DND-41 (cell line): ENCODE measurements at regions not wholly inside any gene's neighbourhood (a gene's known extent, or its start where the extent isn't known, plus 50 kb on each side); places are given as distances from the start of the nearest gene placed in this dataset.
"Not testable (repeated sequence)": the region's sequence is repeated elsewhere in the genome, so short reads cannot be mapped to it uniquely, and the experiment has no call there.

Experiments
- ATAC-seq: fragments of 200-7000 bp; cut with Tn5 transposase; 3 replicates; pipeline ENCODE4 v1.9.1; 2021; ENCODE audit warnings: low read depth; ENCODE audit not compliant: insufficient read depth
- DNase-seq: peaks from one replicate; pipeline ENCODE4 v3.0.0-alpha.2; 2020
- H2AFZ ChIP-seq: 2 replicates; pipeline ENCODE4 v1.6.0; 2012; ENCODE audit warnings: low read depth, low read length
- H3K27ac ChIP-seq: 2 replicates; pipeline ENCODE4 v1.5.1; 2012; ENCODE audit warnings: low read length, inconsistent platforms
- H3K27me3 ChIP-seq: fragments of 200-600 bp; sonication (generic); 2 replicates; pipeline ENCODE4 v1.6.0; 2012; ENCODE audit warnings: low read length, mild to moderate bottlenecking, inconsistent platforms; ENCODE audit not compliant: insufficient read depth, poor library complexity
- H3K36me3 ChIP-seq: 2 replicates; pipeline ENCODE4 v1.5.1; 2012; ENCODE audit warnings: low read length, inconsistent platforms; ENCODE audit not compliant: insufficient read depth
- H3K4me1 ChIP-seq: 2 replicates; pipeline ENCODE4 v1.5.1; 2012; ENCODE audit warnings: mild to moderate bottlenecking, low read length; ENCODE audit not compliant: insufficient read depth
- H3K4me2 ChIP-seq: 2 replicates; pipeline ENCODE4 v1.6.0; 2012; ENCODE audit warnings: mild to moderate bottlenecking, moderate library complexity, low read length, inconsistent platforms; ENCODE audit not compliant: insufficient read depth
- H3K4me3 ChIP-seq, 2 experiments: fragments of 200-600 bp in 1 of 2; shearing (Covaris generic) in 1 of 2; 2 replicates each; pipeline ENCODE4 v1.5.1; 2012 to 2016; ENCODE audit warnings: inconsistent platforms in 2 of 2, low read length in 2 of 2, mild to moderate bottlenecking in 2 of 2, low read depth in 1 of 2, moderate library complexity in 1 of 2
- H3K79me2 ChIP-seq: 2 replicates; pipeline ENCODE4 v1.6.0; 2012; ENCODE audit warnings: low read length, inconsistent platforms; ENCODE audit not compliant: insufficient read depth
- H3K9ac ChIP-seq: 2 replicates; pipeline ENCODE4 v1.6.0; 2012; ENCODE audit warnings: low read depth, mild to moderate bottlenecking, inconsistent platforms, low read length, moderate library complexity
- H3K9me3 ChIP-seq: 2 replicates; pipeline ENCODE4 v1.5.1; 2012; ENCODE audit warnings: low read length, moderate library complexity, mild to moderate bottlenecking, inconsistent platforms; ENCODE audit not compliant: insufficient read depth, severe bottlenecking
- H4K20me1 ChIP-seq: 2 replicates; pipeline ENCODE4 v1.6.0; 2012; ENCODE audit warnings: low read length; ENCODE audit not compliant: insufficient read depth
- EZH2 ChIP-seq: IDR thresholded peaks from 3 replicates; pipeline ENCODE4 v1.6.1; 2012; ENCODE audit warnings: borderline replicate concordance, low read depth, mild to moderate bottlenecking, moderate library complexity, low read length, inconsistent platforms; ENCODE audit not compliant: severe bottlenecking
- TF ChIP-seq, protein P1 (sequence below): IDR thresholded peaks from 2 replicates; pipeline ENCODE4 v1.5.1; 2012; ENCODE audit warnings: borderline replicate concordance, low read length, moderate library complexity, mild to moderate bottlenecking; ENCODE audit not compliant: poor library complexity, severe bottlenecking; ENCODE audit errors: extremely low read depth

GRCh38 chr1:224828691-224829090 lies 100.8 kb upstream of the DNAH14 start:
- Histone ChIP-seq H3K4me2 (no peak overlapping the region), H3K4me1 (no peaks in the 10 kb centered on the region), H3K4me3 (no peak overlapping the region), H3K9me3 (peaks cover 13% of the 10 kb centered on the region), H3K36me3 (no peaks in the 10 kb centered on the region), H2AFZ (no peak overlapping the region), H3K79me2 (no peaks in the 10 kb centered on the region), H3K9ac (no peak overlapping the region), H3K27me3 (no peaks in the 10 kb centered on the region), H4K20me1 (no peaks in the 10 kb centered on the region), H3K27ac (no peak overlapping the region)
- ATAC-seq (no peak), DNase-seq (no peak)
- TF ChIP-seq EZH2: no peak
- TF ChIP-seq, protein P1, sequence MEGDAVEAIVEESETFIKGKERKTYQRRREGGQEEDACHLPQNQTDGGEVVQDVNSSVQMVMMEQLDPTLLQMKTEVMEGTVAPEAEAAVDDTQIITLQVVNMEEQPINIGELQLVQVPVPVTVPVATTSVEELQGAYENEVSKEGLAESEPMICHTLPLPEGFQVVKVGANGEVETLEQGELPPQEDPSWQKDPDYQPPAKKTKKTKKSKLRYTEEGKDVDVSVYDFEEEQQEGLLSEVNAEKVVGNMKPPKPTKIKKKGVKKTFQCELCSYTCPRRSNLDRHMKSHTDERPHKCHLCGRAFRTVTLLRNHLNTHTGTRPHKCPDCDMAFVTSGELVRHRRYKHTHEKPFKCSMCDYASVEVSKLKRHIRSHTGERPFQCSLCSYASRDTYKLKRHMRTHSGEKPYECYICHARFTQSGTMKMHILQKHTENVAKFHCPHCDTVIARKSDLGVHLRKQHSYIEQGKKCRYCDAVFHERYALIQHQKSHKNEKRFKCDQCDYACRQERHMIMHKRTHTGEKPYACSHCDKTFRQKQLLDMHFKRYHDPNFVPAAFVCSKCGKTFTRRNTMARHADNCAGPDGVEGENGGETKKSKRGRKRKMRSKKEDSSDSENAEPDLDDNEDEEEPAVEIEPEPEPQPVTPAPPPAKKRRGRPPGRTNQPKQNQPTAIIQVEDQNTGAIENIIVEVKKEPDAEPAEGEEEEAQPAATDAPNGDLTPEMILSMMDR: no peak

DNA sequence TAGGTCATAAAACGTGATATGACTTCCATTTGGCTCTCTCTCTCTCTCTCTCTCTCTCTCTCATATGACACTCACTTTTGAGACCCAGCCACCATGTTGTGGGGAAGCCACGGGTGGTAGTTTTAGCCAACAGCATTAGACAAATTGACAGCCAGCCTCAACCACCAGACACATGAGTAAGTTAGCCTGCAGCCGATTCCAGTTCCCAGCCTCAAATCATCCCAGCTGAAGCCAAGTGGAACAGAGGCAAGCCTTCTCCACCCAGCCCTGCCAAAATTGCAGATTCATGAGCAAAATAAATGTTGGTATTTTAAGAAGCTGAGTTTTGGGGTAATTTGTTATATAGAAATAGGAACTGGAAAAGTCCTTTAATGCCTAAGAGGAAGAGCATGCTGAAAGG lies 98.0 kb upstream of the DNAH14 start:
- H3K9ac ChIP-seq: no peak overlapping the region
- peaks cover 13% of the 10 kb centered on the region for H3K9me3 ChIP-seq
- TF ChIP-seq, protein P1: no peak
- TF ChIP-seq EZH2: no peak
- no peak overlapping the region for H2AFZ ChIP-seq
- H3K4me1 ChIP-seq: no peaks in the 10 kb centered on the region
- no peak overlapping the region for H3K27ac ChIP-seq
- no peaks in the 10 kb centered on the region for H3K36me3 ChIP-seq
- ATAC-seq (no peak), DNase-seq (no peak)
- H3K79me2 ChIP-seq: no peaks in the 10 kb centered on the region
- no peaks in the 10 kb centered on the region for H3K27me3 ChIP-seq
- H4K20me1 ChIP-seq: no peaks in the 10 kb centered on the region
- H3K4me3 ChIP-seq: no peak overlapping the region
- H3K4me2 ChIP-seq: no peak overlapping the region

GRCh38 chr1:224839648-224840300 lies 89.7 kb upstream of the DNAH14 start:
- not testable (repeated sequence) for DNase-seq, H3K36me3 ChIP-seq, H4K20me1 ChIP-seq, H3K27ac ChIP-seq, H2AFZ ChIP-seq, H3K9ac ChIP-seq, H3K79me2 ChIP-seq, ATAC-seq, H3K27me3 ChIP-seq, H3K9me3 ChIP-seq, H3K4me2 ChIP-seq, H3K4me3 ChIP-seq, H3K4me1 ChIP-seq

DNA sequence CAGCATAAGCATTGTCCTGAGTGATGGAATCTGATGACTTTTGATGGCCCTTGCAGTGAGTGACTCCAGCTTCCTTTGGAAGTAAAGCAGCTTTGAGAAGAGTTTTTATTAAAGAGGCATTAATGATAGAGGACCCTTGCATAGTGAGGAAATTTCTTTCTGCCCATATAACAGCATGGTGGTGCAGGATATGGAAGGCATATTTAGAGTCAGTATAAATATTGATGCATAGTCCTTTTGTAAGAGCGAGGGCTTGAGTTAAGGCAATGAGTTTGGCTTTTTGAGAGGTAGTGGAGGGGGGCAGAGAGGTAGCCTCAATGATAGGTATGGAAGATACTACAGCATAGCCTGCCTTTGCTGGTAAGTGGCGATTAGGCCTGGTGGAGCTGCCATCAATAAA lies 87.7 kb upstream of the DNAH14 start:
- ATAC-seq, H3K79me2 ChIP-seq, H3K27me3 ChIP-seq, H3K4me3 ChIP-seq, H3K9ac ChIP-seq, H2AFZ ChIP-seq, H4K20me1 ChIP-seq, H3K4me2 ChIP-seq, H3K36me3 ChIP-seq, H3K4me1 ChIP-seq, DNase-seq, H3K9me3 ChIP-seq, H3K27ac ChIP-seq: not testable (repeated sequence)
